ENCODE measurements at regions not wholly inside any gene's neighbourhood (a gene's known extent, or its start where the extent isn't known, plus 50 kb on each side); places are given as distances from the start of the nearest gene placed in this dataset.

GRCh38 chr3:107064405-107065060, 312.7 kb upstream of the CCDC54 start:
- Histone ChIP-seq H3K27me3 (ENCODE audit: insufficient read depth, low read length) (no peaks in the 10 kb centered on the region), H3K36me3 (ENCODE audit: insufficient read depth, low read length) (no peaks in the 10 kb centered on the region), H3K79me2 (ENCODE audit: insufficient read depth, low read length) (no peaks in the 10 kb centered on the region), H3F3A (ENCODE audit: insufficient read depth, low read length) (no peaks in the 10 kb centered on the region), H3K9me3 (ENCODE audit: low read length) (no peaks in the 10 kb centered on the region), H3K4me3 (ENCODE audit: low read depth, low read length, poor library complexity, severe bottlenecking) (no peak overlapping the region), H4K20me1 (ENCODE audit: insufficient read depth, low read length) (no peaks in the 10 kb centered on the region), H3K9ac (ENCODE audit: low read length) (no peak overlapping the region), H3K4me2 (ENCODE audit: low read length) (no peak overlapping the region), H2AFZ (ENCODE audit: low read length) (no peak overlapping the region), H3K4me1 (ENCODE audit: insufficient read depth, low read length, severe bottlenecking) (no peaks in the 10 kb centered on the region), H3K27ac (ENCODE audit: low read depth, low read length, poor library complexity, severe bottlenecking) (no peak overlapping the region), H3K9me2 (ENCODE audit: low read depth, low read length) (no peaks in the 10 kb centered on the region)
- TF ChIP-seq, protein P1, sequence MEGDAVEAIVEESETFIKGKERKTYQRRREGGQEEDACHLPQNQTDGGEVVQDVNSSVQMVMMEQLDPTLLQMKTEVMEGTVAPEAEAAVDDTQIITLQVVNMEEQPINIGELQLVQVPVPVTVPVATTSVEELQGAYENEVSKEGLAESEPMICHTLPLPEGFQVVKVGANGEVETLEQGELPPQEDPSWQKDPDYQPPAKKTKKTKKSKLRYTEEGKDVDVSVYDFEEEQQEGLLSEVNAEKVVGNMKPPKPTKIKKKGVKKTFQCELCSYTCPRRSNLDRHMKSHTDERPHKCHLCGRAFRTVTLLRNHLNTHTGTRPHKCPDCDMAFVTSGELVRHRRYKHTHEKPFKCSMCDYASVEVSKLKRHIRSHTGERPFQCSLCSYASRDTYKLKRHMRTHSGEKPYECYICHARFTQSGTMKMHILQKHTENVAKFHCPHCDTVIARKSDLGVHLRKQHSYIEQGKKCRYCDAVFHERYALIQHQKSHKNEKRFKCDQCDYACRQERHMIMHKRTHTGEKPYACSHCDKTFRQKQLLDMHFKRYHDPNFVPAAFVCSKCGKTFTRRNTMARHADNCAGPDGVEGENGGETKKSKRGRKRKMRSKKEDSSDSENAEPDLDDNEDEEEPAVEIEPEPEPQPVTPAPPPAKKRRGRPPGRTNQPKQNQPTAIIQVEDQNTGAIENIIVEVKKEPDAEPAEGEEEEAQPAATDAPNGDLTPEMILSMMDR (IDR thresholded peaks at IDR 0.05; ENCODE audit: low read length), result peak; percentile 88
- no peak for TF ChIP-seq EZH2 (IDR thresholded peaks at IDR 0.05; ENCODE audit: borderline replicate concordance, low read length)

DNA sequence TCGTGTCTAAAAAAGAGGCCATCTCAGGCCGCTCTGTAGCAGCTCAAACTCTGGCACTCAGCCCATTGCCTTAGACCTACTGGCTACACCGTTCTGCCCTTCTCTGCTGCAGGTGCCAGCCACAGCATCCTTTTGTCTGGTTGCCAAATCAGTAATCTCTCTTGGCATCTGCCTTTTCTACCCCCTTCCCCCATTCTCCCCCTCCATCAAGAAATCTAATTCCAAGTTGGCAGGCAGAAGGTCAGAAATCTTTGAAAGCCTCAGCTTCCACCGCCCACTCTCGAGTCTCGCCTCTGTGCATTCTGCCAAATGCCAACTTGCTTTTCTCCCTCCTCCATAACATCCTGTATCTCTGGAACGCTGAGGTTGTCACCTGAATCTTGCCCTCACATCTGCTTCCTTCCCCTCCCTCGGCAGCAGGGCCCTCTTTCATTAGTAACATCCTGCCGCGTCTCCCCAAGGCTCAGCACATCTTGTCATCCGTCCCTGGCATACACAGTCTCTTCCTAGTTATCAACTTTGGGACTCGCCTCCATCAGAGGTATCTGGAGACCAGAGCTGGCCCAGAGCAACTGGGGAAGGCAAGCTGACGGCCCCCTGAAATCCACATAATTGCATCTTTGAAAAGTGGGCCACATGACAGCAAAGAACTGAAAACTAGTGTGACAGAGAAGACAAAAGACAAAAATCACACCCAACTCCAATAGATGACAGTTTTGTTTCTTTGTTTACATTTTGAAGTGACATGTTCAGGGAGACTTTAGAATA, 312.0 kb upstream of the CCDC54 start:
- Histone ChIP-seq H3F3A (ENCODE audit: insufficient read depth, low read length) (no peaks in the 10 kb centered on the region), H3K4me3 (ENCODE audit: low read depth, low read length, poor library complexity, severe bottlenecking) (no peak overlapping the region), H3K79me2 (ENCODE audit: insufficient read depth, low read length) (no peaks in the 10 kb centered on the region), H2AFZ (ENCODE audit: low read length) (no peak overlapping the region), H3K9ac (ENCODE audit: low read length) (no peak overlapping the region), H3K9me3 (ENCODE audit: low read length) (no peaks in the 10 kb centered on the region), H3K9me2 (ENCODE audit: low read depth, low read length) (no peaks in the 10 kb centered on the region), H3K4me2 (ENCODE audit: low read length) (no peak overlapping the region), H3K27me3 (ENCODE audit: insufficient read depth, low read length) (no peaks in the 10 kb centered on the region), H3K36me3 (ENCODE audit: insufficient read depth, low read length) (no peaks in the 10 kb centered on the region), H3K4me1 (ENCODE audit: insufficient read depth, low read length, severe bottlenecking) (no peaks in the 10 kb centered on the region), H3K27ac (ENCODE audit: low read depth, low read length, poor library complexity, severe bottlenecking) (no peak overlapping the region), H4K20me1 (ENCODE audit: insufficient read depth, low read length) (no peaks in the 10 kb centered on the region)
- no peak for TF ChIP-seq EZH2 (IDR thresholded peaks at IDR 0.05; ENCODE audit: borderline replicate concordance, low read length)
- TF ChIP-seq, protein P1 (IDR thresholded peaks at IDR 0.05; ENCODE audit: low read length), result no peak

- H2AFZ ChIP-seq (ENCODE audit: low read length), result no peak overlapping the region
- no peaks in the 10 kb centered on the region for H3F3A ChIP-seq (ENCODE audit: insufficient read depth, low read length)
These were observed 309.8 kb upstream of the CCDC54 start for GRCh38 chr3:107067421-107067820.

More at GRCh38 chr3:107067421-107067820, 309.8 kb upstream of the CCDC54 start:
- no peaks in the 10 kb centered on the region for H3K79me2 ChIP-seq (ENCODE audit: insufficient read depth, low read length)
- H3K4me3 ChIP-seq (ENCODE audit: low read depth, low read length, poor library complexity, severe bottlenecking), result no peak overlapping the region
- H3K9ac ChIP-seq (ENCODE audit: low read length), result no peak overlapping the region
- H3K4me2 ChIP-seq (ENCODE audit: low read length), result no peak overlapping the region
- TF ChIP-seq, protein P1 (IDR thresholded peaks at IDR 0.05; ENCODE audit: low read length), result no peak
- TF ChIP-seq EZH2 (IDR thresholded peaks at IDR 0.05; ENCODE audit: borderline replicate concordance, low read length), result no peak
- no peaks in the 10 kb centered on the region for H3K9me2 ChIP-seq (ENCODE audit: low read depth, low read length)
- H3K27ac ChIP-seq (ENCODE audit: low read depth, low read length, poor library complexity, severe bottlenecking), result no peak overlapping the region
- H3K36me3 ChIP-seq (ENCODE audit: insufficient read depth, low read length), result no peaks in the 10 kb centered on the region
- H3K9me3 ChIP-seq (ENCODE audit: low read length), result no peaks in the 10 kb centered on the region
- no peaks in the 10 kb centered on the region for H3K27me3 ChIP-seq (ENCODE audit: insufficient read depth, low read length)
- no peaks in the 10 kb centered on the region for H4K20me1 ChIP-seq (ENCODE audit: insufficient read depth, low read length)
- H3K4me1 ChIP-seq (ENCODE audit: insufficient read depth, low read length, severe bottlenecking), result no peaks in the 10 kb centered on the region

Data from OCI-LY1 (cell line).